ENCODE measurements at regions not wholly inside any gene's neighbourhood (a gene's known extent, or its start where the extent isn't known, plus 50 kb on each side); places are given as distances from the start of the nearest gene placed in this dataset.

DNA sequence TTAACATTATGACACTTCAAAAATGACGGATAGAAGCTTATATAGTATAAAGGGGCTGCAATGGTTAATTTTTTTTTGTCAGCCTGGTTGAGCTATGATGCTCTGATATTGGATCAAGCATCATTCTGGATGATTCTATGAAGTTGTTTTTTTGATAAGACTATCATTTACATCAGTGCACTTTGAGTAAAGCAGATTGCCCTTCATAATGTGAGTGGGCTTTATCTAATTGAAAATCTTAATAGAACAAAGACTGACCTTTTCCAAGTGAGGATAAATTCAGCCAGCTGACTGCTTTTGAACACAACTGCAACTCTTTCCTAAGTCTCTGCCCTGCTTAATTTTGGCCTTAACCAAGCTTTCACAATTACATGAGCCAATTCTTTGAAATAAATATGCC lies 1476.2 kb downstream of the NCAM2 start:
- no peak overlapping the region for H3K4me3 Mint-ChIP-seq
- no peak for TF ChIP-seq OVOL2 (CRISPR knock-in tag; IDR thresholded peaks at IDR 0.05; ENCODE audit: borderline replicate concordance)
- TF ChIP-seq, protein P1, sequence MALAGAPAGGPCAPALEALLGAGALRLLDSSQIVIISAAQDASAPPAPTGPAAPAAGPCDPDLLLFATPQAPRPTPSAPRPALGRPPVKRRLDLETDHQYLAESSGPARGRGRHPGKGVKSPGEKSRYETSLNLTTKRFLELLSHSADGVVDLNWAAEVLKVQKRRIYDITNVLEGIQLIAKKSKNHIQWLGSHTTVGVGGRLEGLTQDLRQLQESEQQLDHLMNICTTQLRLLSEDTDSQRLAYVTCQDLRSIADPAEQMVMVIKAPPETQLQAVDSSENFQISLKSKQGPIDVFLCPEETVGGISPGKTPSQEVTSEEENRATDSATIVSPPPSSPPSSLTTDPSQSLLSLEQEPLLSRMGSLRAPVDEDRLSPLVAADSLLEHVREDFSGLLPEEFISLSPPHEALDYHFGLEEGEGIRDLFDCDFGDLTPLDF (CRISPR knock-in tag; IDR thresholded peaks at IDR 0.05), result no peak
- TF ChIP-seq, protein P2, sequence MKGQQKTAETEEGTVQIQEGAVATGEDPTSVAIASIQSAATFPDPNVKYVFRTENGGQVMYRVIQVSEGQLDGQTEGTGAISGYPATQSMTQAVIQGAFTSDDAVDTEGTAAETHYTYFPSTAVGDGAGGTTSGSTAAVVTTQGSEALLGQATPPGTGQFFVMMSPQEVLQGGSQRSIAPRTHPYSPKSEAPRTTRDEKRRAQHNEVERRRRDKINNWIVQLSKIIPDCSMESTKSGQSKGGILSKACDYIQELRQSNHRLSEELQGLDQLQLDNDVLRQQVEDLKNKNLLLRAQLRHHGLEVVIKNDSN (CRISPR knock-in tag; IDR thresholded peaks at IDR 0.05), result no peak
- TF ChIP-seq, protein P3, sequence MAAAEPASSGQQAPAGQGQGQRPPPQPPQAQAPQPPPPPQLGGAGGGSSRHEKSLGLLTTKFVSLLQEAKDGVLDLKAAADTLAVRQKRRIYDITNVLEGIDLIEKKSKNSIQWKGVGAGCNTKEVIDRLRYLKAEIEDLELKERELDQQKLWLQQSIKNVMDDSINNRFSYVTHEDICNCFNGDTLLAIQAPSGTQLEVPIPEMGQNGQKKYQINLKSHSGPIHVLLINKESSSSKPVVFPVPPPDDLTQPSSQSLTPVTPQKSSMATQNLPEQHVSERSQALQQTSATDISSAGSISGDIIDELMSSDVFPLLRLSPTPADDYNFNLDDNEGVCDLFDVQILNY (CRISPR knock-in tag; IDR thresholded peaks at IDR 0.05), result no peak
- TF ChIP-seq ZNF317 (CRISPR knock-in tag; IDR thresholded peaks at IDR 0.05; ENCODE audit: borderline replicate concordance, low read depth), result no peak
- TF ChIP-seq, protein P4, sequence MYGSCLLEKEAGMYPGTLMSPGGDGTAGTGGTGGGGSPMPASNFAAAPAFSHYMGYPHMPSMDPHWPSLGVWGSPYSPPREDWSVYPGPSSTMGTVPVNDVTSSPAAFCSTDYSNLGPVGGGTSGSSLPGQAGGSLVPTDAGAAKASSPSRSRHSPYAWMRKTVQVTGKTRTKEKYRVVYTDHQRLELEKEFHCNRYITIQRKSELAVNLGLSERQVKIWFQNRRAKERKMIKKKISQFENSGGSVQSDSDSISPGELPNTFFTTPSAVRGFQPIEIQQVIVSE (CRISPR knock-in tag; IDR thresholded peaks at IDR 0.05; ENCODE audit: borderline replicate concordance), result no peak
- no peak for TF ChIP-seq EMX1 (CRISPR knock-in tag; IDR thresholded peaks at IDR 0.05)
- TF ChIP-seq, protein P5, sequence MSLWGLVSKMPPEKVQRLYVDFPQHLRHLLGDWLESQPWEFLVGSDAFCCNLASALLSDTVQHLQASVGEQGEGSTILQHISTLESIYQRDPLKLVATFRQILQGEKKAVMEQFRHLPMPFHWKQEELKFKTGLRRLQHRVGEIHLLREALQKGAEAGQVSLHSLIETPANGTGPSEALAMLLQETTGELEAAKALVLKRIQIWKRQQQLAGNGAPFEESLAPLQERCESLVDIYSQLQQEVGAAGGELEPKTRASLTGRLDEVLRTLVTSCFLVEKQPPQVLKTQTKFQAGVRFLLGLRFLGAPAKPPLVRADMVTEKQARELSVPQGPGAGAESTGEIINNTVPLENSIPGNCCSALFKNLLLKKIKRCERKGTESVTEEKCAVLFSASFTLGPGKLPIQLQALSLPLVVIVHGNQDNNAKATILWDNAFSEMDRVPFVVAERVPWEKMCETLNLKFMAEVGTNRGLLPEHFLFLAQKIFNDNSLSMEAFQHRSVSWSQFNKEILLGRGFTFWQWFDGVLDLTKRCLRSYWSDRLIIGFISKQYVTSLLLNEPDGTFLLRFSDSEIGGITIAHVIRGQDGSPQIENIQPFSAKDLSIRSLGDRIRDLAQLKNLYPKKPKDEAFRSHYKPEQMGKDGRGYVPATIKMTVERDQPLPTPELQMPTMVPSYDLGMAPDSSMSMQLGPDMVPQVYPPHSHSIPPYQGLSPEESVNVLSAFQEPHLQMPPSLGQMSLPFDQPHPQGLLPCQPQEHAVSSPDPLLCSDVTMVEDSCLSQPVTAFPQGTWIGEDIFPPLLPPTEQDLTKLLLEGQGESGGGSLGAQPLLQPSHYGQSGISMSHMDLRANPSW (CRISPR knock-in tag; conservative IDR thresholded peaks at IDR 0.05; ENCODE audit: low read depth), result no peak
- TF ChIP-seq ZNF671 (CRISPR knock-in tag; IDR thresholded peaks at IDR 0.05), result no peak
- TF ChIP-seq, protein P6, sequence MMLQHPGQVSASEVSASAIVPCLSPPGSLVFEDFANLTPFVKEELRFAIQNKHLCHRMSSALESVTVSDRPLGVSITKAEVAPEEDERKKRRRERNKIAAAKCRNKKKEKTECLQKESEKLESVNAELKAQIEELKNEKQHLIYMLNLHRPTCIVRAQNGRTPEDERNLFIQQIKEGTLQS (CRISPR knock-in tag; conservative IDR thresholded peaks at IDR 0.05), result no peak
- no peak for TF ChIP-seq ZNF423 (CRISPR knock-in tag; IDR thresholded peaks at IDR 0.05)
- TF ChIP-seq, protein P7, sequence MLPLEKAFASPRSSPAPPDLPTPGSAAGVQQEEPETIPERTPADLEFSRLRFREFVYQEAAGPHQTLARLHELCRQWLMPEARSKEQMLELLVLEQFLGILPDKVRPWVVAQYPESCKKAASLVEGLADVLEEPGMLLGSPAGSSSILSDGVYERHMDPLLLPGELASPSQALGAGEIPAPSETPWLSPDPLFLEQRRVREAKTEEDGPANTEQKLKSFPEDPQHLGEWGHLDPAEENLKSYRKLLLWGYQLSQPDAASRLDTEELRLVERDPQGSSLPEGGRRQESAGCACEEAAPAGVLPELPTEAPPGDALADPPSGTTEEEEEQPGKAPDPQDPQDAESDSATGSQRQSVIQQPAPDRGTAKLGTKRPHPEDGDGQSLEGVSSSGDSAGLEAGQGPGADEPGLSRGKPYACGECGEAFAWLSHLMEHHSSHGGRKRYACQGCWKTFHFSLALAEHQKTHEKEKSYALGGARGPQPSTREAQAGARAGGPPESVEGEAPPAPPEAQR (CRISPR knock-in tag; IDR thresholded peaks at IDR 0.05), result no peak
- TF ChIP-seq TCF7 (CRISPR knock-in tag; IDR thresholded peaks at IDR 0.05; ENCODE audit: low read depth), result no peak
- TF ChIP-seq, protein P8, sequence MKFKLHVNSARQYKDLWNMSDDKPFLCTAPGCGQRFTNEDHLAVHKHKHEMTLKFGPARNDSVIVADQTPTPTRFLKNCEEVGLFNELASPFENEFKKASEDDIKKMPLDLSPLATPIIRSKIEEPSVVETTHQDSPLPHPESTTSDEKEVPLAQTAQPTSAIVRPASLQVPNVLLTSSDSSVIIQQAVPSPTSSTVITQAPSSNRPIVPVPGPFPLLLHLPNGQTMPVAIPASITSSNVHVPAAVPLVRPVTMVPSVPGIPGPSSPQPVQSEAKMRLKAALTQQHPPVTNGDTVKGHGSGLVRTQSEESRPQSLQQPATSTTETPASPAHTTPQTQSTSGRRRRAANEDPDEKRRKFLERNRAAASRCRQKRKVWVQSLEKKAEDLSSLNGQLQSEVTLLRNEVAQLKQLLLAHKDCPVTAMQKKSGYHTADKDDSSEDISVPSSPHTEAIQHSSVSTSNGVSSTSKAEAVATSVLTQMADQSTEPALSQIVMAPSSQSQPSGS (CRISPR knock-in tag; IDR thresholded peaks at IDR 0.05; ENCODE audit: borderline replicate concordance, low read depth), result no peak
- no peak for TF ChIP-seq KAT7 (CRISPR knock-in tag; IDR thresholded peaks at IDR 0.05; ENCODE audit: borderline replicate concordance)
- TF ChIP-seq, protein P9, sequence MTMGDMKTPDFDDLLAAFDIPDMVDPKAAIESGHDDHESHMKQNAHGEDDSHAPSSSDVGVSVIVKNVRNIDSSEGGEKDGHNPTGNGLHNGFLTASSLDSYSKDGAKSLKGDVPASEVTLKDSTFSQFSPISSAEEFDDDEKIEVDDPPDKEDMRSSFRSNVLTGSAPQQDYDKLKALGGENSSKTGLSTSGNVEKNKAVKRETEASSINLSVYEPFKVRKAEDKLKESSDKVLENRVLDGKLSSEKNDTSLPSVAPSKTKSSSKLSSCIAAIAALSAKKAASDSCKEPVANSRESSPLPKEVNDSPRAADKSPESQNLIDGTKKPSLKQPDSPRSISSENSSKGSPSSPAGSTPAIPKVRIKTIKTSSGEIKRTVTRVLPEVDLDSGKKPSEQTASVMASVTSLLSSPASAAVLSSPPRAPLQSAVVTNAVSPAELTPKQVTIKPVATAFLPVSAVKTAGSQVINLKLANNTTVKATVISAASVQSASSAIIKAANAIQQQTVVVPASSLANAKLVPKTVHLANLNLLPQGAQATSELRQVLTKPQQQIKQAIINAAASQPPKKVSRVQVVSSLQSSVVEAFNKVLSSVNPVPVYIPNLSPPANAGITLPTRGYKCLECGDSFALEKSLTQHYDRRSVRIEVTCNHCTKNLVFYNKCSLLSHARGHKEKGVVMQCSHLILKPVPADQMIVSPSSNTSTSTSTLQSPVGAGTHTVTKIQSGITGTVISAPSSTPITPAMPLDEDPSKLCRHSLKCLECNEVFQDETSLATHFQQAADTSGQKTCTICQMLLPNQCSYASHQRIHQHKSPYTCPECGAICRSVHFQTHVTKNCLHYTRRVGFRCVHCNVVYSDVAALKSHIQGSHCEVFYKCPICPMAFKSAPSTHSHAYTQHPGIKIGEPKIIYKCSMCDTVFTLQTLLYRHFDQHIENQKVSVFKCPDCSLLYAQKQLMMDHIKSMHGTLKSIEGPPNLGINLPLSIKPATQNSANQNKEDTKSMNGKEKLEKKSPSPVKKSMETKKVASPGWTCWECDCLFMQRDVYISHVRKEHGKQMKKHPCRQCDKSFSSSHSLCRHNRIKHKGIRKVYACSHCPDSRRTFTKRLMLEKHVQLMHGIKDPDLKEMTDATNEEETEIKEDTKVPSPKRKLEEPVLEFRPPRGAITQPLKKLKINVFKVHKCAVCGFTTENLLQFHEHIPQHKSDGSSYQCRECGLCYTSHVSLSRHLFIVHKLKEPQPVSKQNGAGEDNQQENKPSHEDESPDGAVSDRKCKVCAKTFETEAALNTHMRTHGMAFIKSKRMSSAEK (CRISPR knock-in tag; IDR thresholded peaks at IDR 0.05; ENCODE audit: borderline replicate concordance), result no peak
- no peak for TF ChIP-seq RELA (CRISPR knock-in tag; IDR thresholded peaks at IDR 0.05; ENCODE audit: borderline replicate concordance)
- no peak for TF ChIP-seq CREB1 (CRISPR knock-in tag; IDR thresholded peaks at IDR 0.05)
- TF ChIP-seq, protein P10, sequence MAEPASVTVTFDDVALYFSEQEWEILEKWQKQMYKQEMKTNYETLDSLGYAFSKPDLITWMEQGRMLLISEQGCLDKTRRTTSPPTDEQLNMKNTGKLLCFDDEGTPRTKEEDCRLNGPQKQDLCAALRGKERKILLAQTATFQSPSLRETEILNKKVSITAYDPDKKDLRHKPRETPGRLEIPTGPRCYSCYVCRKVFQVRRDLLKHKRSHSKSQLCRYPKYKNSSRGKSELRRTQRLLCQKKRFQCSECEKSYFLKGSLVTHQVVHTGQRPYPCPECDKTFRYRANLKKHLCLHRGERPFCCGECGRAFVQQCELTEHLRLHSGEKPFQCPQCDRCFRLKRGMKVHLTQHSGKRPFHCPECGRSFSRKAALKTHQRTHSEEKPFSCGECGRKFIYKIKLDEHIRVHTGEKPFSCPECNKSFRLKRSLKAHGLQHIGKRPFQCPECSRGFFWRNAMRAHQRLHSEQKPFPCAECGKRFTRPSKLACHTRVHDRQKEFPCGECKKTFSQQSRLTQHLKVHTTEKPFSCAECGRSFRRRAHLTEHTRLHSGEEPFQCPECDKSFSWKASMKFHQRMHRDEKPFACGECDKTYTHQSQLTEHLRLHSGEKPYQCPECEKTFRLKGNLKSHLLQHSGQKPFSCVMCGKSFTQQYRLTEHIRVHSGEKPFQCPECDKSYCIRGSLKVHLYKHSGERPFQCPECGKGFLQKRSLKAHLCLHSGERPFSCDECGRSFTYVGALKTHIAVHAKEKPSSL (CRISPR knock-in tag; conservative IDR thresholded peaks at IDR 0.05), result no peak
- H3K4me1 Mint-ChIP-seq, result no peaks in the 10 kb centered on the region
- H3K27me3 Mint-ChIP-seq (ENCODE audit: low read depth), result no peaks in the 10 kb centered on the region
- no peak overlapping the region for H3K27ac Mint-ChIP-seq
- H3K36me3 Mint-ChIP-seq, result no peaks in the 10 kb centered on the region
- CTCF ChIA-PET, result no interaction called here
- POLR2A ChIA-PET, result no interaction called here
- no peak for DNase-seq (ENCODE audit: low spot score)
- peaks cover 15% of the 10 kb centered on the region for H3K9me3 Mint-ChIP-seq
- no peak for ATAC-seq

All from WTC11 (cell line).